Right atrium auricular region (tissue), 2 donors: ENCODE measurements at regions not wholly inside any gene's neighbourhood (a gene's known extent, or its start where the extent isn't known, plus 50 kb on each side); places are given as distances from the start of the nearest gene placed in this dataset.

Experiments used
- DNase-seq: peaks from one replicate; pipeline ENCODE4 v3.0.0-alpha.2; 2019; ENCODE audit warnings: low spot score
- H3K27ac ChIP-seq, 2 donors: fragments of 200-600 bp; sonication (generic); 1 replicate in 1 of 2; 2 replicates in 1 of 2; pipeline ENCODE4 v1.5.1; 2016 to 2019
- H3K27me3 ChIP-seq, 2 donors: fragments of 200-600 bp; sonication (generic); one replicate each; pipeline versions ENCODE4 v1.5.1 to v1.6.0; 2017 to 2019
- H3K36me3 ChIP-seq: fragments of 200-600 bp; sonication (generic); one replicate; pipeline ENCODE4 v1.5.1; 2016
- H3K4me1 ChIP-seq, 2 donors: fragments of 200-600 bp; sonication (generic); one replicate each; pipeline versions ENCODE4 v1.5.1 to v1.6.0; 2017 to 2019
- H3K4me3 ChIP-seq, 2 donors: fragments of 200-600 bp; sonication (generic); 1 replicate in 1 of 2; 2 replicates in 1 of 2; pipeline ENCODE4 v1.5.1; 2017 to 2019; ENCODE audit warnings: mild to moderate bottlenecking in 1 of 2, moderate library complexity in 1 of 2
- H3K9me3 ChIP-seq, 2 donors: fragments of 200-600 bp; sonication (generic); one replicate each; pipeline ENCODE4 v1.5.1; 2019
- TF ChIP-seq, protein P1 (sequence below), 2 donors: fragments of 200-600 bp; sonication (generic); IDR thresholded peaks; one replicate each; pipeline ENCODE4 v1.5.1; 2019; ENCODE audit warnings: antibody characterized with exemption in 2 of 2

GRCh38 chr3:132892956-132893355, 145.2 kb upstream of the TMEM108 start:
- Histone ChIP-seq H3K9me3 (no peaks in the 10 kb centered on the region), H3K27me3 (no peaks in the 10 kb centered on the region), H3K4me1 (no peaks in the 10 kb centered on the region), H3K27ac (no peak overlapping the region), H3K4me3 (no peak overlapping the region), H3K36me3 (no peaks in the 10 kb centered on the region)
- TF ChIP-seq, protein P1, sequence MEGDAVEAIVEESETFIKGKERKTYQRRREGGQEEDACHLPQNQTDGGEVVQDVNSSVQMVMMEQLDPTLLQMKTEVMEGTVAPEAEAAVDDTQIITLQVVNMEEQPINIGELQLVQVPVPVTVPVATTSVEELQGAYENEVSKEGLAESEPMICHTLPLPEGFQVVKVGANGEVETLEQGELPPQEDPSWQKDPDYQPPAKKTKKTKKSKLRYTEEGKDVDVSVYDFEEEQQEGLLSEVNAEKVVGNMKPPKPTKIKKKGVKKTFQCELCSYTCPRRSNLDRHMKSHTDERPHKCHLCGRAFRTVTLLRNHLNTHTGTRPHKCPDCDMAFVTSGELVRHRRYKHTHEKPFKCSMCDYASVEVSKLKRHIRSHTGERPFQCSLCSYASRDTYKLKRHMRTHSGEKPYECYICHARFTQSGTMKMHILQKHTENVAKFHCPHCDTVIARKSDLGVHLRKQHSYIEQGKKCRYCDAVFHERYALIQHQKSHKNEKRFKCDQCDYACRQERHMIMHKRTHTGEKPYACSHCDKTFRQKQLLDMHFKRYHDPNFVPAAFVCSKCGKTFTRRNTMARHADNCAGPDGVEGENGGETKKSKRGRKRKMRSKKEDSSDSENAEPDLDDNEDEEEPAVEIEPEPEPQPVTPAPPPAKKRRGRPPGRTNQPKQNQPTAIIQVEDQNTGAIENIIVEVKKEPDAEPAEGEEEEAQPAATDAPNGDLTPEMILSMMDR (IDR thresholded peaks at IDR 0.05), result no peak
- DNase-seq, result no peak

- H3K27ac ChIP-seq, result no peak overlapping the region
- no peaks in the 10 kb centered on the region for H3K36me3 ChIP-seq
- no peaks in the 10 kb centered on the region for H3K27me3 ChIP-seq
- DNase-seq, result no peak
- TF ChIP-seq, protein P1 (IDR thresholded peaks at IDR 0.05), result no peak
- no peak overlapping the region for H3K4me3 ChIP-seq
- H3K9me3 ChIP-seq, result no peaks in the 10 kb centered on the region
- no peaks in the 10 kb centered on the region for H3K4me1 ChIP-seq
Observed at GRCh38 chr3:132881756-132882409, 156.3 kb upstream of the TMEM108 start.

- H3K36me3 ChIP-seq, result no peaks in the 10 kb centered on the region
- TF ChIP-seq, protein P1 (IDR thresholded peaks at IDR 0.05), result no peak
- H3K27me3 ChIP-seq, result no peaks in the 10 kb centered on the region
- H3K4me3 ChIP-seq, result no peak overlapping the region
- DNase-seq, result no peak
- no peaks in the 10 kb centered on the region for H3K9me3 ChIP-seq
- H3K4me1 ChIP-seq, result no peaks in the 10 kb centered on the region
- H3K27ac ChIP-seq, result no peak overlapping the region
Observed at GRCh38 chr3:132880986-132881385, 157.2 kb upstream of the TMEM108 start.

DNA sequence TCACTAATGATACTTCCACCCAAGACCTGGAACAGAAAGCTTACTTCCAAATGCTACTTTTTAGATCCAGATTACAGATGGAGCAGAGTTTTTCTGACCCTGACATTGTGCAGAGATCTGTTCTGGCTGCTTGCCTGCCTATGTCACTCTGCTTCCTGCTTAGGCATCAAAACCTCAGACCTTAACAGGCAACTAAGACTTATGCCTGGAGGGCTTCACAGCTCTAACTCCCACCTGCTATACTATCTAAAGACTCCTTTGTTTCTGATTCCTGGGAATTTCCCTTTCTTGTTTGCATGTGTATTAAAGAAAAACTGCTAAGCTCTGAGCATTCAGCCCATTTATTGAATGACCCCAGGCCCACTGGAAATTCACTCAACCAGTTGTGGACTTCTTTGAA, 157.4 kb upstream of the NPHP3 start:
- Histone ChIP-seq H3K27ac (no peak overlapping the region), H3K4me3 (no peak overlapping the region), H3K9me3 (no peaks in the 10 kb centered on the region), H3K4me1 (no peaks in the 10 kb centered on the region), H3K27me3 (no peaks in the 10 kb centered on the region), H3K36me3 (no peaks in the 10 kb centered on the region)
- no peak for DNase-seq
- TF ChIP-seq, protein P1 (IDR thresholded peaks at IDR 0.05), result no peak

GRCh38 chr3:132874701-132875100, 152.5 kb upstream of the NPHP3 start:
- Histone ChIP-seq H3K4me3 (no peak overlapping the region), H3K4me1 (no peaks in the 10 kb centered on the region), H3K27ac (no peak overlapping the region), H3K36me3 (no peaks in the 10 kb centered on the region), H3K27me3 (no peaks in the 10 kb centered on the region), H3K9me3 (no peaks in the 10 kb centered on the region)
- TF ChIP-seq, protein P1 (IDR thresholded peaks at IDR 0.05), result no peak
- DNase-seq, result no peak

DNA sequence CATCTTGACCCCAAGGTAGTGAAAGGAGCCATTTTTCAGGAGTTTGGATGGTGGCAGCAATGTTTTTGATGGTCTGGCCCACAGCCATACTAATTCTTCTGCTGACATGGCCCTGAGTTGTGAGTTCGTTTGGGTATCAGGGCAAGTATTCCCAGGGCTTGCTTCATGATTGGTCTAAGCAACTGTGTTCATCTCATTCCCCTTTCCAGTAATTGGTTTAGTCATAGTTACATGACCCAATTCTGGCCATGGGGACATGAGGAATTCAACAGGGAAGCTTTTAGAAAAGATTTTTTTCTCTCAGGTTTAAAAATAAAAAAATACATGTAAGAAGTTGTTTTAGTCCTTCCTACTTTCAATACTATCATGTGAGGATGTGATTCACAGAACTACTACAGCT, 150.5 kb upstream of the NPHP3 start:
- H3K4me3 ChIP-seq, result no peak overlapping the region
- DNase-seq, result no peak
- H3K36me3 ChIP-seq, result no peaks in the 10 kb centered on the region
- no peaks in the 10 kb centered on the region for H3K9me3 ChIP-seq
- H3K27me3 ChIP-seq, result no peaks in the 10 kb centered on the region
- TF ChIP-seq, protein P1 (IDR thresholded peaks at IDR 0.05), result no peak
- H3K27ac ChIP-seq, result no peak overlapping the region
- H3K4me1 ChIP-seq, result peaks cover 0 to under 1% of the 10 kb centered on the region in 2 donors
